Osteoblast (primary cell): ENCODE measurements at regions not wholly inside any gene's neighbourhood (a gene's known extent, or its start where the extent isn't known, plus 50 kb on each side); places are given as distances from the start of the nearest gene placed in this dataset.

Experiments used
- DNase-seq: peaks from one replicate; pipeline ENCODE4 v3.0.0; 2011; ENCODE audit warnings: low spot score, mixed read lengths; ENCODE audit not compliant: insufficient read length; ENCODE audit errors: missing footprints
- H2AFZ ChIP-seq: 2 replicates; pipeline ENCODE4 v1.6.0; 2011; ENCODE audit warnings: mild to moderate bottlenecking, low read length
- H3K27ac ChIP-seq: 2 replicates; pipeline ENCODE4 v1.5.1; 2011; ENCODE audit warnings: mild to moderate bottlenecking, low read depth, low read length, moderate library complexity
- H3K27me3 ChIP-seq: 2 replicates; pipeline ENCODE4 v1.6.0; 2012; ENCODE audit warnings: mild to moderate bottlenecking, control low read depth, inconsistent platforms, low read length, moderate library complexity; ENCODE audit not compliant: insufficient read depth
- H3K36me3 ChIP-seq: 2 replicates; pipeline ENCODE4 v1.5.1; 2011; ENCODE audit warnings: mild to moderate bottlenecking, low read length, control low read depth, moderate library complexity; ENCODE audit not compliant: insufficient read depth
- H3K4me1 ChIP-seq: 2 replicates; pipeline ENCODE4 v1.5.1; 2011; ENCODE audit warnings: mild to moderate bottlenecking, low read length, control low read depth, moderate library complexity; ENCODE audit not compliant: insufficient read depth
- H3K4me2 ChIP-seq: 2 replicates; pipeline ENCODE4 v1.6.0; 2011; ENCODE audit warnings: mild to moderate bottlenecking, low read length; ENCODE audit not compliant: insufficient read depth
- H3K4me3 ChIP-seq: fragments of 200-600 bp; sonication (generic); 3 replicates; pipeline ENCODE4 v1.5.1; 2012; ENCODE audit warnings: mild to moderate bottlenecking, low read length, inconsistent platforms; ENCODE audit not compliant: insufficient read depth
- H3K79me2 ChIP-seq: 2 replicates; pipeline ENCODE4 v1.6.0; 2012; ENCODE audit warnings: mild to moderate bottlenecking, low read length, control low read depth, inconsistent platforms; ENCODE audit not compliant: insufficient read depth
- H3K9me3 ChIP-seq: 2 replicates; pipeline ENCODE4 v1.5.1; 2011; ENCODE audit warnings: low read depth, low read length, control low read depth
- H4K20me1 ChIP-seq: 2 replicates; pipeline ENCODE4 v1.6.0; 2012; ENCODE audit warnings: mild to moderate bottlenecking, low read length, control low read depth; ENCODE audit not compliant: insufficient read depth
- CTCF ChIP-seq: IDR thresholded peaks from 2 replicates; pipeline ENCODE4 v1.5.1; 2011; ENCODE audit warnings: mild to moderate bottlenecking, low read depth, low read length, moderate library complexity; ENCODE audit errors: extremely low read depth

GRCh38 chr1:100643471-100644196, 75.9 kb upstream of the VCAM1 start:
- Histone ChIP-seq H2AFZ (no peak overlapping the region), H3K79me2 (no peaks in the 10 kb centered on the region), H3K27me3 (no peaks in the 10 kb centered on the region), H3K4me3 (no peak overlapping the region), H3K36me3 (no peaks in the 10 kb centered on the region), H3K4me2 (peak overlapping the region; percentile 39), H3K9me3 (no peaks in the 10 kb centered on the region), H4K20me1 (no peaks in the 10 kb centered on the region), H3K4me1 (peaks cover 16% of the 10 kb centered on the region), H3K27ac (peak overlapping the region; percentile 70)
- peak; percentile 79 for DNase-seq
- TF ChIP-seq CTCF: no peak

GRCh38 chr1:100646001-100646400, 73.5 kb upstream of the VCAM1 start:
- Histone ChIP-seq H3K4me1 (peaks cover 16% of the 10 kb centered on the region), H3K4me3 (no peak overlapping the region), H3K4me2 (no peak overlapping the region), H4K20me1 (no peaks in the 10 kb centered on the region), H3K27me3 (no peaks in the 10 kb centered on the region), H3K9me3 (peaks cover 2% of the 10 kb centered on the region), H3K79me2 (no peaks in the 10 kb centered on the region), H3K27ac (no peak overlapping the region), H3K36me3 (no peaks in the 10 kb centered on the region), H2AFZ (peak overlapping the region; percentile 18)
- no peak for DNase-seq
- TF ChIP-seq CTCF: no peak

DNA sequence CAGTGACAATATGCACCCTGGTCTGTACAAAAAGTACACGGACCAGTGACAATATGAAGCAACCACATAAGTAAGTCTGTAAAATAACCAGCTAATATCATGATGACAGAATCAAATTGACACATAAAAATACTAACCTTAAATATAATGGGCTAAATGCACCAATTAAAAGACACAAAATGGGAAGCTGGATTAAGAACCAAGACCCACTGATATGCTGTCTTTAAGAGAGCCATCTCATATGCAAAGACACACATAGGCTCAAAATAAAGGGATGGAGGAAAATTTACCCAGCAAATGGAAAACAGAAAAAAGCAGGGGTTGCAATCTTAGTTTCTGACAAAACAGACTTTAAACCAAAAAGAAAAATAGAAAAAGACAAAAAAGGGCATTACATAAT, 70.4 kb upstream of the VCAM1 start:
- H3K9me3 ChIP-seq: peaks cover 2% of the 10 kb centered on the region
- H3K4me3 ChIP-seq: no peak overlapping the region
- peaks cover 1% of the 10 kb centered on the region for H3K4me1 ChIP-seq
- H3K79me2 ChIP-seq: no peaks in the 10 kb centered on the region
- H4K20me1 ChIP-seq: no peaks in the 10 kb centered on the region
- H3K27me3 ChIP-seq: no peaks in the 10 kb centered on the region
- no peak overlapping the region for H3K27ac ChIP-seq
- no peaks in the 10 kb centered on the region for H3K36me3 ChIP-seq
- TF ChIP-seq CTCF: no peak
- no peak for DNase-seq
- no peak overlapping the region for H2AFZ ChIP-seq
- H3K4me2 ChIP-seq: no peak overlapping the region

DNA sequence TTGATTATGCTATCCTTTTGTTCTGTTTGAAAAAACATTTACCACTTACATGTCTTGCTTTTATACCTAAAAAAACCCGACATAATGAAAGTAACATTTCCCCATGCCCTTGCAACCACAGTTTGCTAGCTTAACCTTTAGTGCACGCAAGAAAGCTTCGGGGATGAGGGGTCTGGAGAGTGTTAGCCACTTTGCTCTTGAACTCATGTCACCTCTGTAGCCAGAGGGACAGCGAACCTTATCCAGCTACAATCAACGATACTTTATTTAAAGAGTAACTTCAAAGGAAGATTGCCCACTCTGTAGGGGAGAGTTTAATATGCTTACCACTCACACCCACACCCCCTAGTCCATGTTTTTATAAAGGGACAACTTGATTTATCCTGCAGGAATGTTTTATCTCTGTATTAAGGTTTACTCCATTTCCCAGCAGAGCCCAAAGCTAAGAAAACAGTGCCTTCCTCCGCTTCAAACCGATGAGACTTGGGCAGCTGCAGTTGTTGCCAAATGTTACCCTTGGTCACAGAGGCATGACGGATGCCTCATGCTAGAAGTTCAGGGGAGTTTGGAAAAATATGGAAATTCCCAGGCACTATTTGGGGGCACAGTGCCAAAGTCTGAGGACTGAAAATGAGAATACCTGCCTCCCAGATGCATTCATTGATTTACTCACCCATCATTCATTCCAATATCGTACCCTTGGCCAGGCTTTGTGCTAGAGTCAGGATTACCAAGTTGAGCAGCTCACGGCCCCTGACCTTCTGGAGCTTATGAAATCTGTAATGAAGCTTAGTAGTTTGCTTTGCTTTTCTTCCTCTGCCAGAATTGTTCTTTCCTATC, 61.4 kb upstream of the VCAM1 start:
- Histone ChIP-seq H3K4me2 (peak overlapping the region; percentile 79), H3K27ac (peak overlapping the region; percentile 88), H3K27me3 (no peaks in the 10 kb centered on the region), H3K36me3 (no peaks in the 10 kb centered on the region), H2AFZ (peak overlapping the region; percentile 52), H3K4me1 (peaks cover 23% of the 10 kb centered on the region), H3K4me3 (peak overlapping the region; percentile 41), H3K9me3 (no peaks in the 10 kb centered on the region), H4K20me1 (no peaks in the 10 kb centered on the region), H3K79me2 (no peaks in the 10 kb centered on the region)
- TF ChIP-seq CTCF: no peak
- DNase-seq: no peak
